ENCODE measurements at regions not wholly inside any gene's neighbourhood (a gene's known extent, or its start where the extent isn't known, plus 50 kb on each side); places are given as distances from the start of the nearest gene placed in this dataset.

DNA sequence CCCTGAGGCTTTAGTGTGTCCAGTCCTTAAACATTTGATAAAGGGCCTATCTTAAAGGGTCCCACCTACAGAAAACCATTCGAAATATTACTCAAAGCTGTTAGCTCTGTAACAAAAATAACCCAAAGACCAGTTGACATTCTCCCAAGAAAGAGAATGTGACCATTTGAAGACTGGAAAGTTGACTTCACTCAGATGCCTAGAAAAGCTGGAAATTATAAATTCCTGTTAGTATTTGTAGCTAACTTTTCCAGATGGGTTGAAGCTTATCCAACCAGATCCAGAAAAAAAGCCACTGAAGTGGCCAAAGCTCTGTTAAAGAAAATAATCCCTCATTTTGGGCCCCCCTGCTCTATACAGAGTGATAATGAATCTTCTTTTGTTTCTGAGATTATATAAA lies 408.4 kb downstream of the PLOD2 start:
- TF ChIP-seq POLR2A (IDR thresholded peaks at IDR 0.05; ENCODE audit: low read depth, low read length), result no peak
- no peak for TF ChIP-seq TAF1 (IDR thresholded peaks at IDR 0.05; ENCODE audit: borderline replicate concordance, low read depth, low read length)
